ENCODE measurements at regions not wholly inside any gene's neighbourhood (a gene's known extent, or its start where the extent isn't known, plus 50 kb on each side); places are given as distances from the start of the nearest gene placed in this dataset.

GRCh38 chr10:131513445-131513844 is 201.9 kb upstream of the TCERG1L start:
- DNase-seq (no peak), ATAC-seq (no peak)
- Histone ChIP-seq H3K36me3 (ENCODE audit: control insufficient read depth, insufficient read depth, low read length) (no peaks in the 10 kb centered on the region), H3K9me3 (ENCODE audit: control insufficient read depth, insufficient read depth, low read length) (peaks cover 7% of the 10 kb centered on the region), H3K27ac (ENCODE audit: low read length) (no peak overlapping the region), H3K4me3 (ENCODE audit: low read length) (no peak overlapping the region), H3K27me3 (ENCODE audit: control insufficient read depth, insufficient read depth, low read length) (no peaks in the 10 kb centered on the region), H3K4me1 (ENCODE audit: control insufficient read depth, insufficient read depth, low read length) (no peaks in the 10 kb centered on the region)
- intact Hi-C loops (cut with micrococcal nuclease): no loop called here
- Mint-ChIP-seq H3K9me3 (peaks cover 0 to 2% of the 10 kb centered on the region in 2 donors), H3K4me1 (no peaks in the 10 kb centered on the region), H3K27me3 (ENCODE audit: low read depth in 2 of 2) (no peaks in the 10 kb centered on the region), H3K27ac (no peak overlapping the region), H3K36me3 (no peaks in the 10 kb centered on the region), H3K4me3 (no peak overlapping the region)
- TF ChIP-seq CTCF (IDR thresholded peaks at IDR 0.05): no peak
- WGBS (ENCODE audit: insufficient coverage): 93% methylated on average over 4 of the region's 4 CpGs

GRCh38 chr10:131513901-131514300 is 202.4 kb upstream of the TCERG1L start:
- Histone ChIP-seq H3K27ac (ENCODE audit: low read length) (no peak overlapping the region), H3K4me1 (ENCODE audit: control insufficient read depth, insufficient read depth, low read length) (no peaks in the 10 kb centered on the region), H3K27me3 (ENCODE audit: control insufficient read depth, insufficient read depth, low read length) (no peaks in the 10 kb centered on the region), H3K9me3 (ENCODE audit: control insufficient read depth, insufficient read depth, low read length) (peaks cover 7% of the 10 kb centered on the region), H3K4me3 (ENCODE audit: low read length) (no peak overlapping the region), H3K36me3 (ENCODE audit: control insufficient read depth, insufficient read depth, low read length) (no peaks in the 10 kb centered on the region)
- ATAC-seq (no peak), DNase-seq (no peak)
- intact Hi-C loops (cut with micrococcal nuclease): no loop called here
- Mint-ChIP-seq H3K27ac (no peak overlapping the region), H3K4me3 (no peak overlapping the region), H3K36me3 (no peaks in the 10 kb centered on the region), H3K27me3 (ENCODE audit: low read depth in 2 of 2) (no peaks in the 10 kb centered on the region), H3K4me1 (no peaks in the 10 kb centered on the region), H3K9me3 (peaks cover 0 to 2% of the 10 kb centered on the region in 2 donors)
- 72% methylated on average over 8 of the region's 8 CpGs for WGBS (ENCODE audit: insufficient coverage)
- no peak for TF ChIP-seq CTCF (IDR thresholded peaks at IDR 0.05)

- Mint-ChIP-seq H3K4me1 (no peaks in the 10 kb centered on the region), H3K27me3 (ENCODE audit: low read depth in 2 of 2) (no peaks in the 10 kb centered on the region), H3K27ac (no peak overlapping the region), H3K36me3 (no peaks in the 10 kb centered on the region), H3K9me3 (no peaks in the 10 kb centered on the region), H3K4me3 (no peak overlapping the region)
- peaks cover 7% of the 10 kb centered on the region for H3K9me3 ChIP-seq (ENCODE audit: control insufficient read depth, insufficient read depth, low read length)
- no peaks in the 10 kb centered on the region for H3K36me3 ChIP-seq (ENCODE audit: control insufficient read depth, insufficient read depth, low read length)
- H3K27ac ChIP-seq (ENCODE audit: low read length): no peak overlapping the region
- H3K4me3 ChIP-seq (ENCODE audit: low read length): no peak overlapping the region
- no peaks in the 10 kb centered on the region for H3K27me3 ChIP-seq (ENCODE audit: control insufficient read depth, insufficient read depth, low read length)
- intact Hi-C loops (cut with micrococcal nuclease): no loop called here
- ATAC-seq: no peak
- TF ChIP-seq CTCF (IDR thresholded peaks at IDR 0.05): no peak
- H3K4me1 ChIP-seq (ENCODE audit: control insufficient read depth, insufficient read depth, low read length): no peaks in the 10 kb centered on the region
- WGBS (ENCODE audit: insufficient coverage): 57% methylated on average over 12 of the region's 12 CpGs
- no peak for DNase-seq
These were observed 202.9 kb upstream of the TCERG1L start for GRCh38 chr10:131514454-131514853.

GRCh38 chr10:131516285-131516684 is 204.8 kb upstream of the TCERG1L start:
- no peak for TF ChIP-seq CTCF (IDR thresholded peaks at IDR 0.05)
- H3K4me3 ChIP-seq (ENCODE audit: low read length): no peak overlapping the region
- no peaks in the 10 kb centered on the region for H3K9me3 ChIP-seq (ENCODE audit: control insufficient read depth, insufficient read depth, low read length)
- H3K27ac Mint-ChIP-seq: no peak overlapping the region
- intact Hi-C loops (cut with micrococcal nuclease): no loop called here
- H3K4me1 Mint-ChIP-seq: no peaks in the 10 kb centered on the region
- no peaks in the 10 kb centered on the region for H3K4me1 ChIP-seq (ENCODE audit: control insufficient read depth, insufficient read depth, low read length)
- H3K27me3 Mint-ChIP-seq (ENCODE audit: low read depth in 2 of 2): no peaks in the 10 kb centered on the region
- no peaks in the 10 kb centered on the region for H3K36me3 Mint-ChIP-seq
- no peak overlapping the region for H3K27ac ChIP-seq (ENCODE audit: low read length)
- H3K4me3 Mint-ChIP-seq: no peak overlapping the region
- H3K27me3 ChIP-seq (ENCODE audit: control insufficient read depth, insufficient read depth, low read length): no peaks in the 10 kb centered on the region
- no peaks in the 10 kb centered on the region for H3K36me3 ChIP-seq (ENCODE audit: control insufficient read depth, insufficient read depth, low read length)
- H3K9me3 Mint-ChIP-seq: no peaks in the 10 kb centered on the region
- ATAC-seq (no peak), DNase-seq (no peak)
- 87% methylated on average over 12 of the region's 12 CpGs for WGBS (ENCODE audit: insufficient coverage)

All from natural killer cell (primary cell).